ENCODE measurements at regions not wholly inside any gene's neighbourhood (a gene's known extent, or its start where the extent isn't known, plus 50 kb on each side); places are given as distances from the start of the nearest gene placed in this dataset.

- no peak for DNase-seq (ENCODE audit: low read depth)
Observed at GRCh38 chr11:134746609-134747008, 334.6 kb upstream of the B3GAT1 start.

- DNase-seq (ENCODE audit: low read depth): no peak
Observed at GRCh38 chr11:134745456-134745855, 333.4 kb upstream of the B3GAT1 start.

- DNase-seq (ENCODE audit: low read depth): no peak
Observed at GRCh38 chr11:134743820-134744195, 331.8 kb upstream of the B3GAT1 start.

GRCh38 chr11:134742956-134743819 lies 331.1 kb upstream of the B3GAT1 start:
- DNase-seq (ENCODE audit: low read depth): no peak

GRCh38 chr11:134742224-134742612 lies 330.2 kb upstream of the B3GAT1 start:
- DNase-seq (ENCODE audit: low read depth): peak; percentile 68

GRCh38 chr11:134741453-134742223 lies 329.6 kb upstream of the B3GAT1 start:
- DNase-seq (ENCODE audit: low read depth): peak; percentile 67

GRCh38 chr11:134740590-134741261 lies 328.7 kb upstream of the B3GAT1 start:
- DNase-seq (ENCODE audit: low read depth): no peak

- DNase-seq (ENCODE audit: low read depth): no peak
Observed at GRCh38 chr11:134739136-134739535, 327.1 kb upstream of the B3GAT1 start.

- no peak for DNase-seq (ENCODE audit: low read depth)
Observed at GRCh38 chr11:134738581-134738980, 326.5 kb upstream of the B3GAT1 start.

GRCh38 chr11:134737563-134738510 lies 325.8 kb upstream of the B3GAT1 start:
- DNase-seq (ENCODE audit: low read depth): no peak

- DNase-seq (ENCODE audit: low read depth): no peak
Observed at GRCh38 chr11:134736251-134736947, 324.4 kb upstream of the B3GAT1 start.

GRCh38 chr11:134734894-134735293 lies 322.9 kb upstream of the B3GAT1 start:
- no peak for DNase-seq (ENCODE audit: low read depth)

GRCh38 chr11:134734141-134734845 lies 322.3 kb upstream of the B3GAT1 start:
- no peak for DNase-seq (ENCODE audit: low read depth)

GRCh38 chr11:134733646-134734045 lies 321.6 kb upstream of the B3GAT1 start:
- no peak for DNase-seq (ENCODE audit: low read depth)

- DNase-seq (ENCODE audit: low read depth): no peak
Observed at GRCh38 chr11:134731213-134731961, 319.3 kb upstream of the B3GAT1 start.

- DNase-seq (ENCODE audit: low read depth): no peak
Observed at GRCh38 chr11:134730561-134731212, 318.6 kb upstream of the B3GAT1 start.

GRCh38 chr11:134730101-134730500 lies 318.1 kb upstream of the B3GAT1 start:
- no peak for DNase-seq (ENCODE audit: low read depth)

GRCh38 chr11:134728186-134728585 lies 316.1 kb upstream of the B3GAT1 start:
- no peak for DNase-seq (ENCODE audit: low read depth)

- no peak for DNase-seq (ENCODE audit: low read depth)
Observed at GRCh38 chr11:134727636-134728035, 315.6 kb upstream of the B3GAT1 start.

All from iris pigment epithelial cell (primary cell).